Mammary epithelial cell (primary cell): ENCODE measurements at regions not wholly inside any gene's neighbourhood (a gene's known extent, or its start where the extent isn't known, plus 50 kb on each side); places are given as distances from the start of the nearest gene placed in this dataset.

Experiments
- CTCF ChIP-seq, 2 donors: IDR thresholded peaks in 1 of 2; conservative IDR thresholded peaks in 1 of 2; 2 replicates each; pipeline ENCODE4 v1.5.1; 2011 to 2012; ENCODE audit warnings: inconsistent platforms in 2 of 2, low read length in 2 of 2, mild to moderate bottlenecking in 2 of 2, control low read depth in 1 of 2, low read depth in 1 of 2; ENCODE audit not compliant: insufficient read depth in 1 of 2; ENCODE audit errors: extremely low read depth in 1 of 2
- EZH2 ChIP-seq: IDR thresholded peaks from 2 replicates; pipeline ENCODE4 v1.6.1; 2012; ENCODE audit warnings: low read length, inconsistent platforms, borderline replicate concordance

DNA sequence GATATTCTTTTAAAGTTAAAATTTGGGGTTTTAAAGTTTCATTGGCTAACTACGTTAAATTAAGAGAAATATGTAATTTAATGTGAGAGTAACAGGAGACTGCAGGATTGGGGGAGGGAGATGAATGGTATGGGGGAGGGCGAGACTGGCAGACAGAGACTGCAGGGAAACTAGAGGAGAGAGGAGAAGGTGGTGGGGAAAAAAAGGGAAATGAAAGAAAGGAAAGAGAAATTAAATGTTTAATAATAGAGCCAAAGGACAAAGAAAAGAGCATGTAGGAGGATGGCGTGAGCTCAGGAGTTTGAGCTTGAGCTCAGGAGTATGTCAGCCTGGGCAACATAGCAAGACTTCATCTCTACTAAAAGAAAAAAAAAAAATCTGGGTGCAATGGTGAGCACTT, 115.9 kb downstream of the RFC3 start:
- no peak for TF ChIP-seq CTCF (conservative IDR thresholded peaks at IDR 0.05 in 1 of 2, IDR thresholded peaks at IDR 0.05 in 1 of 2; ENCODE audit: extremely low read depth in 1 of 2, insufficient read depth in 1 of 2, low read depth in 1 of 2, low read length in 2 of 2)
- no peak for TF ChIP-seq EZH2
